ENCODE measurements at regions not wholly inside any gene's neighbourhood (a gene's known extent, or its start where the extent isn't known, plus 50 kb on each side); places are given as distances from the start of the nearest gene placed in this dataset.

- TF ChIP-seq, protein P1, sequence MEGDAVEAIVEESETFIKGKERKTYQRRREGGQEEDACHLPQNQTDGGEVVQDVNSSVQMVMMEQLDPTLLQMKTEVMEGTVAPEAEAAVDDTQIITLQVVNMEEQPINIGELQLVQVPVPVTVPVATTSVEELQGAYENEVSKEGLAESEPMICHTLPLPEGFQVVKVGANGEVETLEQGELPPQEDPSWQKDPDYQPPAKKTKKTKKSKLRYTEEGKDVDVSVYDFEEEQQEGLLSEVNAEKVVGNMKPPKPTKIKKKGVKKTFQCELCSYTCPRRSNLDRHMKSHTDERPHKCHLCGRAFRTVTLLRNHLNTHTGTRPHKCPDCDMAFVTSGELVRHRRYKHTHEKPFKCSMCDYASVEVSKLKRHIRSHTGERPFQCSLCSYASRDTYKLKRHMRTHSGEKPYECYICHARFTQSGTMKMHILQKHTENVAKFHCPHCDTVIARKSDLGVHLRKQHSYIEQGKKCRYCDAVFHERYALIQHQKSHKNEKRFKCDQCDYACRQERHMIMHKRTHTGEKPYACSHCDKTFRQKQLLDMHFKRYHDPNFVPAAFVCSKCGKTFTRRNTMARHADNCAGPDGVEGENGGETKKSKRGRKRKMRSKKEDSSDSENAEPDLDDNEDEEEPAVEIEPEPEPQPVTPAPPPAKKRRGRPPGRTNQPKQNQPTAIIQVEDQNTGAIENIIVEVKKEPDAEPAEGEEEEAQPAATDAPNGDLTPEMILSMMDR (IDR thresholded peaks at IDR 0.05; ENCODE audit: low read depth, low read length, missing control alignments) = no peak
- DNase-seq (ENCODE audit: extremely low read depth, low read depth) = no peak
- H3K4me3 ChIP-seq (replicated peaks; ENCODE audit: low read depth, low read length) = no peak overlapping the region
Observed at GRCh38 chr10:54983255-54983654, 182.2 kb upstream of the PCDH15 start.

GRCh38 chr10:54962134-54962900 is 161.3 kb upstream of the PCDH15 start:
- DNase-seq (ENCODE audit: extremely low read depth, low read depth) = no peak
- no peak overlapping the region for H3K4me3 ChIP-seq (replicated peaks; ENCODE audit: low read depth, low read length)
- TF ChIP-seq, protein P1 (IDR thresholded peaks at IDR 0.05; ENCODE audit: low read depth, low read length, missing control alignments) = no peak

- no peak overlapping the region for H3K4me3 ChIP-seq (replicated peaks; ENCODE audit: low read depth, low read length)
- no peak for DNase-seq (ENCODE audit: extremely low read depth, low read depth)
- TF ChIP-seq, protein P1 (IDR thresholded peaks at IDR 0.05; ENCODE audit: low read depth, low read length, missing control alignments) = no peak
Observed at GRCh38 chr10:54961040-54961439, 160.0 kb upstream of the PCDH15 start.

- no peak for DNase-seq (ENCODE audit: extremely low read depth, low read depth)
- TF ChIP-seq, protein P1 (IDR thresholded peaks at IDR 0.05; ENCODE audit: low read depth, low read length, missing control alignments) = no peak
- no peak overlapping the region for H3K4me3 ChIP-seq (replicated peaks; ENCODE audit: low read depth, low read length)
Observed at GRCh38 chr10:54958844-54959243, 157.8 kb upstream of the PCDH15 start.

GRCh38 chr10:54947605-54948004 is 146.6 kb upstream of the PCDH15 start:
- TF ChIP-seq, protein P1 (IDR thresholded peaks at IDR 0.05; ENCODE audit: low read depth, low read length, missing control alignments) = no peak
- no peak for DNase-seq (ENCODE audit: extremely low read depth, low read depth)

GRCh38 chr10:54940418-54940817 is 139.4 kb upstream of the PCDH15 start:
- no peak for DNase-seq (ENCODE audit: extremely low read depth, low read depth)
- no peak overlapping the region for H3K4me3 ChIP-seq (replicated peaks; ENCODE audit: low read depth, low read length)
- TF ChIP-seq, protein P1 (IDR thresholded peaks at IDR 0.05; ENCODE audit: low read depth, low read length, missing control alignments) = no peak

More at GRCh38 chr10:54947605-54948004, 146.6 kb upstream of the PCDH15 start:
- no peak overlapping the region for H3K4me3 ChIP-seq (replicated peaks; ENCODE audit: low read depth, low read length)

All from HFF-Myc (cell line).